ENCODE measurements at regions not wholly inside any gene's neighbourhood (a gene's known extent, or its start where the extent isn't known, plus 50 kb on each side); places are given as distances from the start of the nearest gene placed in this dataset.
"Not testable (repeated sequence)": the region's sequence is repeated elsewhere in the genome, so short reads cannot be mapped to it uniquely, and the experiment has no call there.

DNA sequence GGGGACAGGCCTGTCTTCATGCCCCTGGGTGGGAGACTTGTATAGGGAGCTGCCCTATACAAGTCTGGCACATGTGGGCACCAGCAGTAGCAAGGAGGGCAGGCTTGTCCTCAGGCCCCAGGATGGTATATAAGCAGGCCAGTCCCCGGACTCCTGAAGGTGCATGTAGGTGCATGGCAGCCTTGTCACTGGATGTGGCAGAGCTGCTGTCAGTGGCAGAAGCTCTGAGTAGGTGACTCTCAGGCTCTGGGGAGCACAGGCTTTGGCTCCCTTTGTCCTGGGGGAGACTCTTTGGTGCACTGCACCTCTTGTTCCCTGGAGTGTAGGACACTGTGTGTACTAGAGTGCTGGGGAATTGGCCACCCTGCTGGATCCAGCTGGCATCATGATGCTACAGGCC, 376.7 kb upstream of the DIPK2B start:
- no peak for DNase-seq (ENCODE audit: low spot score)

DNA sequence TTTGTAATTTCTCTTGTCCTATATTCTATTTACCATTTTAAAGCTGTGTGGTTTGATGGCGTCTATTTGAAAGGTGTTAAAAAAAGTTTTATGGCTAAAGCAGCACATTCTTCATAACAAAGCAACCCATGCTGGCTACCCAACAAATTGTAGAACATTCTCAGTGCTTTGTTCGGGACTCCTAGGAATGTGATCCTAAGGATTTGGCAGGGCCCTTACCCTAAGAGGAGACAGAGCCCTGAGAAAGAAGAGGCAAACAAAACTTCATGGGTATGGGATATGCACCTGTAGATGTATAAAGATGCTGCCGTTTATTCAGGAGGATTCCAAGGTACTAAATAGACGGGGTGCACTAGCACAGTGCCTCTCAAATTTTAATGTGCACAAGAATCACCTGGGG, 370.8 kb upstream of the DIPK2B start:
- no peak for DNase-seq (ENCODE audit: low spot score)

DNA sequence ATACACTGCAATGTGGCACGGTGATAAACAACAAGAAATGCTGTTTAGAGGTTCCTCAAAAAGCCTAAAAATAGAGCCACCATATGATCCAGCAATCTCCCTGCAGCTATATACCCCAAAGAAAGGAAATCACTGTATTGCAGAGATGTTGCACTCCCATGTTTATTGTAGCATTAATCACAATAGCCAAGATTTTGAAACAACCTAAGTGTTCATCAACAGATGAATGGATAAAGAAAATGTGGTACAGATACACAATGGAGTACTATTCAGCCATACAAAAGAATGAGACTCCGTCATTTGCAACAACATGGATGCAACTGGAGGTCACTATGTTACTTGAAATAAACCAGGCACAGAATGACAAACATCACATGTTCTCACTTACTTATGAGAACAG, 365.8 kb upstream of the DIPK2B start:
- no peak for DNase-seq (ENCODE audit: low spot score)

- DNase-seq (ENCODE audit: low spot score) = no peak
Measured at GRCh38 chrX:45557387-45557786, 356.7 kb upstream of the DIPK2B start.

DNA sequence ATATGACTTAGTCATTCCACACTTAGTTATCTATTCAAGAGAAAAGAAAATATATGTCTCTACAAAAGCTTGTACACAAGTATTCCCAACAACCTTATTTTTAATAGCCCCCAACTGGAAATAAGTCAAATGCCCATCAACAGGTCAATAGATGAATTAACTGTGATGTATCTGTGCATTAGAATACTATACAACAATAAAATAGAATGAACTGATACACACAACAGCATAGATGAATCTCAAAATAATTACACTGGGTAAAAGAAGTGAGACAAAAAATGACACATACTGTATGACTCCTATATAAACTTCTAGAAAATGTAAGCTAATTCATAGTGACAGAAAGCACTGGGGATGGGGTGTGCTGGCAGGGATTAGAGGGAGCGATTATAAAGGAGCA, 354.1 kb upstream of the DIPK2B start:
- DNase-seq (ENCODE audit: low spot score) = no peak

DNA sequence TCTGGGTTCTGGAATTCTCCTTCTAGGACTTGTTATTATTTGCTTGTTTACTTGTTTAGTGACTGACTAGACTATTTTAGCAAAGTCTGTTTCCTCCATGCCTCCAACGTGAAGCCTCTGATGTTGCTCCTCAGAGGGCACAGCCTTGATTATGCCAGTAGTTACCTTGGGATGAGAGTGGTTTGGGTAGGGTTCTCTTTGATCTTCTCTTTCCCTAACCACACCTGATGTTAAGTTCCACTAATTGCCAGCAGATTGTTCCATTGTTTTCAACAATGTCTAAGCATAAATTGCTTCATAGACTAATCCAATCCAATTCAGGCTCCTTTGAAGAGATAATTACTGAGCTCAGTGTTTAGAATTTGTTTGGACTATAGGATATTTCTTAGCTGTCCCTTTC, 352.7 kb upstream of the DIPK2B start:
- DNase-seq (ENCODE audit: low spot score) = no peak

DNA sequence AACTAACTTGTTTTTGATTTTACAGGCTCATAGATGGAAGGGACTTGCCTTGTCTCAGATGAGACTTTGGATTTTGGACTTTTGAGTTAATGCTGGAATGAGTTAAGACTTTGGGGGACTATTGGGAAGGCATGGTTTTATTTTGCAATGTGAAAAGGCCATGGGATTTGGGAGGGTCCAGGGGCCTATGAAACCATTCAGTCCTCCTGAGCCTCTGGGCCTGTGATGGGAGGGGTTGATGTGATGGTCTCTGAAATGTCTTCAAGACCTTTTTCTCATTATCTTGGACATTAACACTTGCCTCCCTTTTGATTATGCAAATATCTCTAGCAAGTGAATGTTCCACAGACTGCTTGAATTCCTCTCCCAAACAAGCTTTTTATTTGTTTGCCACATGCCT, 346.0 kb upstream of the DIPK2B start:
- not testable (repeated sequence) for DNase-seq (ENCODE audit: low spot score)

GRCh38 chrX:45540181-45540580, 339.5 kb upstream of the DIPK2B start:
- no peak for DNase-seq (ENCODE audit: low spot score)

DNA sequence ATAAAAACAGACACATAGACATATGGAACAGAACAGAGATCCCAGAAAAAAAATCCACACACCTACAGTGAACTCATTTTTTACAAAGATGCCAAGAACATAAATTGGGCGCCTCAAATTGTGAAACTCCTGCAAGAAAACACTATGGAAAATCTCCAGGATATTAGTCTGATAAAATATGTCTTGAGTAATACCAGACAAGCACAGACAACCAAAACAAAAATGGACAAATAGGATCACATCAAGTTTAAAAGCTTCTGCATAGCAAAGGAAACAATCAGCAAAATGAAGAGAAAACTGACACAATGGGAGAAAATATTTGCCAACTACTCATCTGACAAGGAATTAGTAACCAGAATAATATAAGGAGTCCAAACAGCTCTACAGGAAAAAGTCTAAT, 337.3 kb upstream of the DIPK2B start:
- DNase-seq (ENCODE audit: low spot score) = no peak

- no peak for DNase-seq (ENCODE audit: low spot score)
Measured at GRCh38 chrX:45527834-45528233, 327.2 kb upstream of the DIPK2B start.

GRCh38 chrX:45524805-45525204, 324.1 kb upstream of the DIPK2B start:
- no peak for DNase-seq (ENCODE audit: low spot score)

DNA sequence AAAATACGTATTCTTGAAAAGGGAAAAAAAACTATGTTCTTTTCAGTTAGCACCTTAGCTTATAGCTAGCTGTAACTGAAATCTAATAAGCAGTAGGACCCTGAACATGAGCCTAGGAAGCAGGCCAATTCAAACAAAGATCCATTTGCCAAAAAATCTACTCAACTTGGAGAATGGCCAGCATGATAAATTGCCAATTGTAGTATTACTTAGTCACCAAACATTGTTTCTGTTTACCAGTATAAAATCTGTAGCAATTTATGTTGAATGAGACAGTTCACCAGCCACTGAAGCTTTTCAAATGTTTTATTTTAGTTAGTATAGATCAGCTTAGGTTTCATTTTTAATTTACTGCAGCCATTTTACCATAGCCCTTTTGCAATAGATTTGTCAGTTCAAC, 323.6 kb upstream of the DIPK2B start:
- DNase-seq (ENCODE audit: low spot score) = no peak

DNA sequence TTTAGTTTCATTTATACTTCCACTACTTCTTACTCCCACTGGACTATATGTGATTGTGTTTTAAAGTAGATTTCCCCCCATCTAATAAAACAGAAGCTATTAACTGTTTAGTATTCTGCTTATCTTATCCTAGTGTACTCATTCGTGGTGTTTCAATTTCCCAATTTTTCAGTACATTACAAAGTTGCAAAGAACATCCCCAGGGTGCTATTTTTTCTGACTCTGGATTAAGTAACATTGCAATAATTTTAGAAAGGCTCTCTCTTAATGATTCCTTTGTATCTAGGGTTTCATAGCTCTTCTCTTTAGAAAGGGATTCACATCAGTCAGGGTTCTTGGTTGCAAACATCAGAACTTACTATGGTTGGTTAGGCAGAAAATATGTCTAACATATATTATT, 317.9 kb upstream of the DIPK2B start:
- no peak for DNase-seq (ENCODE audit: low spot score)

- no peak for DNase-seq (ENCODE audit: low spot score)
Measured at GRCh38 chrX:45517090-45517973, 316.7 kb upstream of the DIPK2B start.

DNA sequence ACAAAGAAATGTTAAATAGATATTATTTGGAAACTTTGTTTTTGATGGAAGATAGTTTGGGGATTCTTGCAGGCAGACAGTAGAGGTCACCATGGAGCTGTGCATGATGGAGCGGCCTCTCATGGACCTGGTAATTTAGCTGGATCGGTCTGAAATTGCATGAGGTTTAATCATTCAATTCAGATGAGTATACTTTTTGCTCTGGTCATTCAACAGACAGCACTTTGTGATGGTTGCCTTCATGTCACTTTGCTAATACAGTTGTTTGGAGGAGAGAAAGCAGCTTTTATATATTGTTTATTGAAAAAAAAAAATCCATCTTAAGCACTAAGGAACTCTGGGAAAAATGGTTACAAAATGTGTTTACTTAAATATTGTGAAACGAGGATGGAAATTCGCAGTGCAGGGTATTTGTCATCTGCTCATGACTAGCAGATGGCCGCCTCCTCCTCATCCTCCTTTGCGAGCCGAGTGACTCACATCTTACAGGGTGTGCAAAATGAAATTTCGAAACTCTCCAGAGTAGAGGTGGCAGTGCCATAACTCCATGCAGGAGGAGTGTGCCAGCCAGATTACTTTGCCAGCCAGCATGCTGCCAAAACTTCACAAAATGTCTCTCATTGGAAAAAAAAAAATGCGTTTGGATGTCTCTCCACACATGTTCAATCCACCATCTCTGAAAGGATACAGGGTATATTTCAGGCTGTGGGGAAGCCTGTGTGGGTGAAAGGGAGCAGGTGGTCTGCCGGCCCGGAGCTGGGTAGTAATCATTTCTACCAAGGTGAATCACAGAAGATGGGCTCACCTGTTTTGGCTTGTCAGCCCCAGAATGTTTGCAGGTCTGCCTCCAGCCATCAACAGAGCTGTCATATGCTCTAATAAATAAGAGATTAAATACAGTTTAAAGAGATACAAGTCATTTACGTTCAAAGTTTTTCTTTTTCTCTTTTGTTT, 314.9 kb upstream of the DIPK2B start:
- no peak for DNase-seq (ENCODE audit: low spot score)

GRCh38 chrX:45513042-45513441, 312.4 kb upstream of the DIPK2B start:
- DNase-seq (ENCODE audit: low spot score) = no peak

DNA sequence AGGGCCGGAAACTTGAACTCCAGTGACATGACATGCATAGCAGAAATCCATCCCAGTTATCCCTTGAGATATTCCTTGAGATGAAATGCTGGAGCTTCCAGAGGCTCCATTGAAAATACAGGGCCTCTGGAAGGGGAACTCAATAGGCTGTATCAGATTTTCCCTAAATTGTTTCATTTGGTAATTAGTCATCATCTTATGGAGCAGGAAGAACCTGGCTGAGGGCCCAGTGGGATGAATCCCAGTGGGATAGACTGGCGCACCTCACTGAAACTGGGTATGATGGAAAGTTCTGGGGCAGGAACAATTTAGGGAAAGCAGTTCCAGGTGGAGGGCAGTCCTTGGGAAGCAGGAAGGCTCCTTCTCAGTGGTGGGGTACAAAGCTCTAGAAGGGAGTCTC, 307.8 kb upstream of the DIPK2B start:
- DNase-seq (ENCODE audit: low spot score) = no peak

DNA sequence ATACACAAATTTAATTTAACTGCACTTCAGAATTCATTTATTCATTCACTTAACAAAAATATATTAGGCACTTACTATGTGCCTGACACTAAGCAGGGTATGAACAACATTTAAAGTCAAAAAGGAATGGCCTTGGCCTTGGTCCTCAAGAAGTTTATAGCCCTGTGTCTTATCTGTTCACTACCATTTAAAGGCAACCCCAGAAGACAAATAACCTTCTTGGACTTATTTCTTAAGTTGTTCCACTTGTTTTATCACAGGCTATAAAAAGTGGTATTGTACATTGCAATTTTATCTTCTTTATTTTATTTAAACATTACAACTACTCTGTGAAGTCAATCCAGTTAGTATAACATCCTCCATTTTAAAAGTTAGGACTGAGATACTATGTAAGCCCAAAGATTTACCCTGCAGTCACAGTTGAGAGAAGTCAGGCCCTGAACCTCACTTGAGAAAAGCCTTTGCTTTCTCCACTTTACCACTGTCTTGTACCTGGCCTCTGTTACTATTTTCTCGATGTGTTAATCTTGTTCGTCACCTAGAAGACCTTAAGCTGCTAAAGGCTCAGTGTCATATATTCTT, 305.6 kb upstream of the DIPK2B start:
- DNase-seq (ENCODE audit: low spot score) = no peak

GRCh38 chrX:45505214-45505613, 304.5 kb upstream of the DIPK2B start:
- no peak for DNase-seq (ENCODE audit: low spot score)

GRCh38 chrX:45503787-45504362, 303.2 kb upstream of the DIPK2B start:
- DNase-seq (ENCODE audit: low spot score) = not testable (repeated sequence)

DNA sequence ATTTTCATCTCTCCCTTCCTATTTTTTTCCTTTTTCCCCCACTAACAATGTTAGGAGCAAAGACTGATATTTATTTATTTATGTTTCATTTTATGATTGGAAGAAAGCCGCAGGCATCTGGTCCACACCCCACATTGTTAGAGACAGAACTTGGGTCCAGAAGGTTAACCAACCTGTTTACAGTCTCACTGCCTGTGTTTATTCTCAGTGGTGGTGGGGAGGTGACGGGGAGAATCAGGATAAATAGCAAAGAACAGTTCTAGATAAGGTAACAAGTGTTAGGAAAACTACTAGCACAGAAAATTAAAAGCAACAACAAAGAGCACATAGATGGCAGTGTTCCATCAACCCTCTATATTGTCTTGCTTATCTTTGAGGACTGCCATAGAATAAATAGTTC, 301.7 kb upstream of the DIPK2B start:
- DNase-seq (ENCODE audit: low spot score) = no peak

DNA sequence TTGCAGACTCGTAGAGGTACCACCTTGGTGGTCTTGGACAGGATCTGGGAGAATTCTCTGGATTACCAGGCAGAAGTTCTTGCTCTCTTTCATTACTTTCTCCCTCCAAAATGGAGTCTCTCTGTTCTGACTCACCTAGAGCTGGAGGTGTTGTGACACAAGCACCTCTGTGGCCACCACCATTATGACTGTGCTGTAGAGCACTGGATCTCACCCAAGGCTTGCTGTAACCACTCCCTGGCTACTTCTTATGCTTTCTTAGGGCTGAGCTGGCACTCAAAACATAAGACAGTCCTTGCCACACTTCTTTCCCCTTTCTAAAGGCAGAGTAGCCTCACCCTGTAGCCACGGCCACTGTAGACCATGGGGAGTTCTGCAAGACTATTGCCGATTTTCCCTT, 296.6 kb upstream of the DIPK2B start:
- no peak for DNase-seq (ENCODE audit: low spot score)
